Suprapubic skin (tissue), 3 donors: ENCODE measurements at regions not wholly inside any gene's neighbourhood (a gene's known extent, or its start where the extent isn't known, plus 50 kb on each side); places are given as distances from the start of the nearest gene placed in this dataset.

ENCODE experiments used
- EP300 ChIP-seq: sonication (generic); formaldehyde crosslinking; IDR thresholded peaks from one replicate; pipeline ENCODE4 v1.6.1; 2017; ENCODE audit warnings: antibody characterized with exemption
- POLR2A ChIP-seq, 2 donors: fragments of 450-650 bp; IDR thresholded peaks; one replicate each; pipeline ENCODE4 v1.6.1; 2017; ENCODE audit warnings: antibody characterized with exemption in 2 of 2, mild to moderate bottlenecking in 2 of 2, moderate library complexity in 2 of 2
- TF ChIP-seq, protein P1 (sequence below), 2 donors: fragments of 200-600 bp in 1 of 2; fragments of 450-650 bp in 1 of 2; sonication (generic) in 1 of 2; IDR thresholded peaks; one replicate each; pipeline ENCODE4 v1.5.1; 2016 to 2019; ENCODE audit warnings: antibody characterized with exemption in 2 of 2, mild to moderate bottlenecking in 1 of 2, moderate library complexity in 1 of 2

DNA sequence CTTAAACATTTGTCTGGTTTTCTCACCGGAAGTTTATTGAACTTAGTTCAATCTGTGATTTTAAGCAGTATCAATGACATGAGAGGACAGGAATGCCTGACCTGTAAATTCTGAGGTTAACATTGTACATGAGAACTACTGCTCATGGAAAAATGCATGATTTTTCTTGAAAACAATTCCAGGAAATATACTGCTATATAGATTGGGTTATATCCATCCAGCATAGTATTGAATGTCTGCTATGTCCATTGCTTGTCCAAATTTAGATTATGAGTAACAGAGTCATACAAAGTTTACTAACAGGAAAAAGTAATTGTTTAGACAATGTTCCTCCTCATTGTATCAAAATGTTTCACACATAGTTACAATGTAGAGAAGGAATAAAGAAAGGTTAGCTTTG, 606.8 kb downstream of the DACH1 start:
- TF ChIP-seq POLR2A (IDR thresholded peaks at IDR 0.05) (no peak), EP300 (no peak)
- TF ChIP-seq, protein P1, sequence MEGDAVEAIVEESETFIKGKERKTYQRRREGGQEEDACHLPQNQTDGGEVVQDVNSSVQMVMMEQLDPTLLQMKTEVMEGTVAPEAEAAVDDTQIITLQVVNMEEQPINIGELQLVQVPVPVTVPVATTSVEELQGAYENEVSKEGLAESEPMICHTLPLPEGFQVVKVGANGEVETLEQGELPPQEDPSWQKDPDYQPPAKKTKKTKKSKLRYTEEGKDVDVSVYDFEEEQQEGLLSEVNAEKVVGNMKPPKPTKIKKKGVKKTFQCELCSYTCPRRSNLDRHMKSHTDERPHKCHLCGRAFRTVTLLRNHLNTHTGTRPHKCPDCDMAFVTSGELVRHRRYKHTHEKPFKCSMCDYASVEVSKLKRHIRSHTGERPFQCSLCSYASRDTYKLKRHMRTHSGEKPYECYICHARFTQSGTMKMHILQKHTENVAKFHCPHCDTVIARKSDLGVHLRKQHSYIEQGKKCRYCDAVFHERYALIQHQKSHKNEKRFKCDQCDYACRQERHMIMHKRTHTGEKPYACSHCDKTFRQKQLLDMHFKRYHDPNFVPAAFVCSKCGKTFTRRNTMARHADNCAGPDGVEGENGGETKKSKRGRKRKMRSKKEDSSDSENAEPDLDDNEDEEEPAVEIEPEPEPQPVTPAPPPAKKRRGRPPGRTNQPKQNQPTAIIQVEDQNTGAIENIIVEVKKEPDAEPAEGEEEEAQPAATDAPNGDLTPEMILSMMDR (IDR thresholded peaks at IDR 0.05) = no peak
